NCI-H748 (cell line): ENCODE measurements at regions not wholly inside any gene's neighbourhood (a gene's known extent, or its start where the extent isn't known, plus 50 kb on each side); places are given as distances from the start of the nearest gene placed in this dataset.
"Not testable (repeated sequence)": the region's sequence is repeated elsewhere in the genome, so short reads cannot be mapped to it uniquely, and the experiment has no call there.

Experiments
- DNase-seq: peaks from one replicate; lab custom pipeline; 2025; ENCODE audit not compliant: unreplicated experiment; lab: John Stamatoyannopoulos, UW

DNA sequence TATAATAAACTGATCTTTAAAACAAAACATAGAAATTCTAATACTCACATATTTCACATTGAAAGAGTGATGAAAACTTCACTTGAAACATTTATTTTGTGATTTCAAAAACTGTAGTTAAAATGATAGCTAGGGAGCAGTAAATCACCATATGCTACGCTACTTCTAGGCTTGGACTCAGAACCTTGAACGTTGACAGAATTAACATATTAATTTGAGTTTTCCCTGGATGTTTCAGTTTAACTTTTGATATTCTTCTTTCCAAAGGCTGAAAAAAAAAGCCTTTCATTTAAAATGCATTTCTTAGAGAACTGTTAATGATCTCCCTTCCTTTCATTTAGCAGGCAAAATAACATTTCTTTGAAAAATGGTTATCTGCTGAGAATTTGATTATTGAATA lies 307.8 kb upstream of the SGCD start:
- no peak for DNase-seq

DNA sequence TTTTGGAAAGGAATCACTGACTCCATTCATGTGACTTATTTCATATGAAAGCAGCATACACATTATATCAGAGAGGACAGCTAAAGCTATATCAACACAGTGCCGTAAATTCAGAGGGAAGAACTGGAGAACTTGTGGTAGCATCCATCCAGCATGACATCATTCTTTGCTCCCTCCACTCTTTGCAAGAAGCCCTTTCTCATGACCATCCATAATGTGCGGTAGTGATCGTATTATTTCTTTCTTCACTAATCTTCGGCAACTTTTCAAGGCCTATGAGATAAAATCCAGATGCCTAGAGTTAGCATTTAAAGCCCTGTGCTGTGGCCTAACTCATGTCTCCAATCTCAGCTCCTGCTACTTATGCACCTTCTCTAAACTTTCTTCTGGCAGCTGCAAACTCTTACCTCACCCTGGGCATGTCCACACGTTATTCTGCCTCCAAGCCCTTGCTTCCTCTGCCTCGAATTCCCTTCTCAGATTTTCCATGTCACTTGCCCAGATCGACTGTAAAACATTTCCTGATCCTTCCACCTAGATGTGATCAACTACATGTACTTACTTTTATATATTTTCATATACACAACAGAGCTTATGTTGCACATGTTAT lies 307.3 kb upstream of the SGCD start:
- DNase-seq: no peak

DNA sequence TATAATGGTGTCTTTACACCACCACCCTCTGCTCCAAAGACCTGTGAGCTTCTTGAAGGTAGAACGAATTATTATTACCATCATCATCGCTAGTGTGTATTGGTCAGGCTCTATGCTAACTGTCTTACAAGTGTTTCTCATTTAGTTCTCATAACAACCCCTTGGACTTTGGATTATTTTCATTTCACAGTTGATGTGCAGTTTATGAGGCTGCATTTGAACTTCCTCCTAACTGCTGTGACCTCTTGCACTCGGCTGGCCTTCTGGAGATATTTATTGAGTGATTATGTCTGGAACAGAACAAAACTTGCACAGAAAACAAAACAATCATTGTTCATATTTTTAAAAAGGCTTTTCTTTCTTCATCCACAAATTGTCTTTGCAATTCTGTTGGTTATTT lies 306.3 kb upstream of the SGCD start:
- DNase-seq: no peak

DNA sequence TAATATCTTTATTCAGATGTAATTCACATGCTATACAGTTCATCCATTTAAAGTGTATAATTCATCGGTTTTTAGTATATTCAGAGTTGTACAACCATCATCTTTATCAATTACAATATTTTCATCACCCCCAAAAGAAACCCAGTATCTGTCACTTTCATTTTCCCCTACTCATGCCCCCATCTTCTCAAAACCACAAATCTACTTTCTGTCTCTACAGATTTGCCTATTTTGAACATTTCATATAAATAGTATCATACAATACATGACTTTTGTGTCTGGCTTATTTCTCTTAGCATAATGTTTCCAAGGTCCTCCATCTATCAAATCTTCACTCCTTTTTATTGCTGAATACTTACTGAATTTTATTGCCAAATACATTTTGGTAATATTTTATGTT lies 305.1 kb upstream of the SGCD start:
- no peak for DNase-seq

GRCh38 chr5:156025656-156026055 lies 301.3 kb upstream of the SGCD start:
- DNase-seq: no peak

DNA sequence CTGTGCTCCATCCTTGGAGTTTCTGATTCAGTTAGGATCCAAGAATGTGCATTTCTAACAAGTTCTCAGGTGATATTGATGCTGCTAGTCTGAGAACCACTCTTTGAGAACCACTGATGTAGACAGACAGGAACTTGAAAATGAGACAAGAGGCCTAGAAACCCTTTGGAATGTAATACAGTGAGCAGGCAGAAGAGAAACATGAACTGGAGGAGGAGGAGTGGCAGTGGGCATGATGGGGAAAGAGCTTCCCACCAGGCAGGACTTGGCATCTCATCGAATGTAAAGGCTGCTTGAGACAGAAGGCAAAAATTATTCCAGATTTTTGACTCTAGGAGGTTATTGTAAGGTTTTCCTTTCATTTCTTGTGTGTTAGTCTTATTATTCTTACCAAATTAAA lies 295.8 kb upstream of the SGCD start:
- no peak for DNase-seq

- DNase-seq: no peak
Measured at GRCh38 chr5:156036640-156037039, 290.3 kb upstream of the SGCD start.

GRCh38 chr5:156037151-156037909 lies 289.6 kb upstream of the SGCD start:
- DNase-seq: peak; percentile 4

DNA sequence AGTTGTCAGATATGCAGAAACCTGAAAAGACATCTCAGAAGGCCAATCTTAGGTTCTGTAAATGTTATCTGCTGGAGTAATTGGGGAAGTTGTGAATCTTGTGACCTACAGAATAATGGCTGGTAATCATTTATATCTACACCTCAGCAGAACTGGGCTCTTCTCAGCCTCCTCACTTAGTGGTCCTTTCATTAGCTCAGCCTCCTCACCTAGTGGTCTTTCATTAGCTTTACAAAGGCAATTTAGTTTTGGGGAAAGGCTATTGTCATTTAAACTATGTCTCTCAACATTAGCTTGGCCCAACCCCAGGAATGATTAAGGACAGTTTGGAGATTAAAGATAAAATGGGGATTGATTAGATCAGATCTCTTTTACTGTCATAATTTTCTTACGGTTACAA lies 284.2 kb upstream of the SGCD start:
- DNase-seq: no peak

DNA sequence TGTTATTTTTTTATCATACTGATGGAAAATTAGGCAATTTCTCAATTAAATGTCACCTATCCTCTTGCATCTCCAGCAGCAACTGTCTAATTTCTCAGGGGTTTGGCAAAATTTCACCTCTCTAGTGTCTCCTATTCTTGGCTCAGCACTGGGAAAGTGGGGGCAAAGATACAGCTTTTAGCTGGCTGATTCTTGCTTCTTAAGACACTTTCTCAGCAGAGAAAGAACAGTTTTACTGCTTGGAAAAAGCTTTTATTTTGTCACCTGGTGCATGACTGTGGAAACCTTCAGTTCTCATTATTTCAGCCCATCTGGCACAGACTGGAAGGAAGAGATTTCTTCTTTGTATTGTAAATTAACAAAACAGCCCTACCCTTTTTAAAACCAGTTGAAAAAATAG lies 283.6 kb upstream of the SGCD start:
- DNase-seq: no peak

DNA sequence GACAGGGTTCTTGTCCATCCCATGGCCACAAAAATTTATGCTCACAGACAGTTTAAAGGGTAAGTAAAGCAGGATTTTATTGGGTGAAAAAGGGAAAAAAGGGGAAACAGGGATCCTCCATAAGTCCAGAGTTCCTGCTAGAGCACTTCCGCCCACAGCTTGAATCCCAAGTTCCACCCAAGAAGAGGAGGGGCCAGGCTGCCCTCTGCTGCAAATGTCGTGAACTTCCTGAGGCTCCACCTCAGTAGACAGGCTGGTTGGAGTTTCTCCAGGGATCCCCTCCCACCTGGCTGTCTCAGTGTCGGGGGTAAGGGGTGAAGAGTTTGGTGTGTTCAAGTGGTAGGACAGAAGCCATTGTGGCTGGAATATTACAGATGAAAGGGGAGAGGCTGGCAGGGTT lies 275.0 kb upstream of the SGCD start:
- no peak for DNase-seq

GRCh38 chr5:156052656-156053055 lies 274.3 kb upstream of the SGCD start:
- no peak for DNase-seq

DNA sequence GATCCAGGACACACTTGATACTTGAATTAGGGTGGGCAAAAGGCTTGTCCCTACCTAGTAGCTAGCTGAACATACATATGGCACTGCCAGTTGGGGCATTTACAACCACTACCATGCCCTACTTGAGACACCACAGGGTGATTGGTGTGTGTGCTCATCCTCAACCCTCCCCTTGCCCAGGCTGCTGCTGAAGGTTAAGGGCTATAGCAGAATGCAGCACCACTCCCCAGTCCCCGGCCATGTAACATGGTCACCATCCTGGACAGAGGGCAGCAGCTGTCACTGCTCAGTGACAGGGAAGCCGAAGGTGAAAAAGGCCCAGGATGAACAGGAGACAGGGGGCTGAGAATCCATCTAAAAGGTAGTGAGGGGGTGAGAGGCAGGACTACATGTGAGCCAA lies 273.9 kb upstream of the SGCD start:
- no peak for DNase-seq

- DNase-seq: no peak
Measured at GRCh38 chr5:156076912-156077311, 250.1 kb upstream of the SGCD start.

- DNase-seq: no peak
Measured at GRCh38 chr5:156087577-156088110, 239.3 kb upstream of the SGCD start.

DNA sequence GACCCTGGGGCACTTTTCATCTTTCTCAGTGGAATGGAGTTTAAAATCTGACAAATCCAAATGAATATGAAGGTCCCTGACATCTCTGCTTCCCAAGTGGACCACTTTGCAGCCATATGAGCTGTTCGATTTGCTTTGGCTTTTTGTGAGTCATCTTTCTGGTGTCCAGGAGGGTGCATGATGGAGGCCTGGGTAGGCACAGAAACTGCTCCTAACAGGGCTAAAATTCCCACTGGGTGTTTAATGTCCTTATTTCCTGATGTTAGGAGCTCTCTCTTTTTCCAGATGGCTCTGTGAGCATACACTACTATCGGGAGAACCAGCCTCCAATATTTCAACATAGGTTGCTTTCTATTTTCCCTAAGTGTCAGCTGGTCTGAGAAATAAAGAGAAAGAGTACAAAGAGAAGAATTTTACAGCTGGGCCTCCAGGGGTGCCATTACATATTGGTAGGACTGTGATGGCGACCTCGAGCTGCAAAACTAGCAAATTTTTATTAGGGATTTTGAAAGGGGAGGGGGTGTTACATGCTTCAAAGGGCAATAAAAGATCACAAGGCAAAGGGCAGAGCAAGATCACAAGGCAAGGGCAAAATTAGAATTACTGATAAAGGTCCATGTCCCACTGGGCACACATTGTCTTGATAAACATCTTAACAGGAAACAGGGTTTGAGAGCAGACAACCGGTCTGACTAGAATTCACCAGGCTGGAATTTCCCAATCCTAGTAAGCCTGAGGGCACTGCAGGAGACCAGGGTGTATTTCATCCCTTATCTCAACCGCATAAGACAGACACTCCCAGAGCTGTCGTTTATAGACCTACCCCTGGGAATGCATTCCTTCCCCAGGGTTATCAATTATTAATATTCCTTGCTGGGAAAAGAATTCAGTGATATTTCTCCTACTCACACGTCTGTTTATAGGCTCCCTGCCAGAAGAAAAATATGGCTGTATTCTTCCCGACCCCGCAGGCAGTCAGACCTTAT lies 236.7 kb upstream of the SGCD start:
- DNase-seq: not testable (repeated sequence)

DNA sequence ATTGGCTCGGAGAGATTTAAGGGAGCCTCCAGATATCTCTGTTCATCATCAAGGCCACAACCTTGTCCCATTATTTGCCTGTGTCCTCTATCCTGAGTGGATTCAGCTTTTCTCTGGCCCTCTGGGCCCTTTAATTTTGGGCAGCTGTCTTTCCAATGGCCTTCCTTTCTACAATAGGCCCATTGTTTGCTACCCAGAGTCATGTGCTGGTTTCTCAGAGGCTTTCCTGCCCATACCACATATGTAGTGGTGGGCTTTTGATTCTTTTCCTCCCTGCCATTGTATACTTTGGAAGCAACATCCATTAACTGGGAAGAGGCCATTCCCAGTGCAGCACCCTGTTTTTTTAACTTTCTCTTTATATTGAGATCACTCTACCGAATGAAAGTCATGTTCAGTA lies 233.9 kb upstream of the SGCD start:
- DNase-seq: no peak

DNA sequence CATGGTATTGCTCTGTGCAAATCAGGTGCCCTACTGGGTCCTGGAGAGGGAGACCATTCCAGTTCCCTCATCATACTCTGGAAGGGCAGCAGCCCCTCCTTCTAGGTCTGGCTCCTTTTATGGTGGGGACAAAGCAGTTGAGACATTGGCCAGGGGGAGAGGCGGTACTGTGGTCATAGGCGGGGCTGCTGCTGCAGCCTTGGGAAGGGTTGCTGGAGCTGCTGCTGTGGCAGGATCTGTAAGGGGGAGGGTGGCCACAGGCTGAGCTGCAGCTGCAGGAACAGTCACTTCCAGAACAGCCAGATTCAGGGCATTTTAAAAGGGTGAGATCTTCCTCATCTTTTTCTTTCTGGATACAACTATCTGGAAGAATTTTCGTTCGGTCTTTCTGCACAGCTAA lies 233.0 kb upstream of the SGCD start:
- peak; percentile 33 for DNase-seq

GRCh38 chr5:156095709-156096241 lies 231.2 kb upstream of the SGCD start:
- DNase-seq: no peak

DNA sequence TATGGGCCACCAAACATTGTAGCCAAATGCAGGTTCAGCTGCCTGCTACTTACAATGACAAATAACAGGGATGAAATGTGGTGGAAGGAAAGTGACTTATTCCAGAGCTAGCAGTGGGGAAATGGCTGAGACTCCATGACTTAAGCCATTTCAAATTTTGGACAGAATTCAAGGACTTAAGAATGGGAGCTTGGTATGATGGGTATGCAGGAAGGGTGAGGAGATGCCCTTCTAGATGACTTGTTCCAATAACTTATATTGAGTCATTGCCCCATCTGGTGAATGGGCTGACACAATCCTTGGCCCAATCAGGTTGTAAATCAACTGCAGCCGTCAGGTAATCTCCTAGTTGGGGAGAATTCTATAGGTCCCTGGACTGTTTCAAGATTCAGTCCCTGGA lies 230.7 kb upstream of the SGCD start:
- DNase-seq: no peak

DNA sequence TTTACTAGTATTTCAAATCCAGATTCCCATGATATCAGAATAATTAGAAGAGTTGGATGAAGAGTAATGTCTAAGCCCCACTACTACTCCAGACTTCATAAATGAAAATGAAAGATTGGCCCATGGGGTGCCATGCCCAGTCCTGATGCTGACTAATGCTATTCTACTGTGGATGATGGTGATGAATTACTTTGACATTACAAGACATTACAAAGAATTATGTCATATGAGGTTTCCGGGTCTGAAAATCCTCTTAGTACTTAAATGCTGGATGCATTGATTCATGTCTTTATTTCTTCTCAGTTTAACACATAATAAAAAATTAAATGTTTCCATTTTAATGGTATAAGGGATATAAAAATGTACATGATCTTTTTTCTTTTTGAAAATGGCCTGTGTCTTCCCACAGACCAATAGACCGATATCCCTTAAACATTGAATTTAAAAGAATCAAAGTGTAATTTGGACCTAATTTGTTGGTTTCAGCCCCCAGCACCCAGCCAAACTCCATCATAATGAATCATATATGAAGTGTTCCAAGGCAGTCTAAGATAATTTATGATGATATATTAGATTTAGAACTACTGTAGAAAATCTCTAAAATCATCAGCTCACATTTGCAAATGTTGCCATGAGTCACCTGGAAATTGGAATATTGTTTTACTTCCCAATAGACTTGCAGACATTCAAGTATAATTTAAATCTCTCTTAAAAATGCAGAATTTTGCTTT lies 223.6 kb upstream of the SGCD start:
- no peak for DNase-seq
